ENCODE measurements at regions not wholly inside any gene's neighbourhood (a gene's known extent, or its start where the extent isn't known, plus 50 kb on each side); places are given as distances from the start of the nearest gene placed in this dataset.

- TF ChIP-seq CTCF (conservative IDR thresholded peaks at IDR 0.05; ENCODE audit: low read length) (no peak), EZH2phosphoT487 (IDR thresholded peaks at IDR 0.05; ENCODE audit: borderline replicate concordance) (no peak)
Observed at GRCh38 chr12:107539196-107539939, 146.2 kb upstream of the PWP1 start.
